ENCODE measurements at regions not wholly inside any gene's neighbourhood (a gene's known extent, or its start where the extent isn't known, plus 50 kb on each side); places are given as distances from the start of the nearest gene placed in this dataset.

DNA sequence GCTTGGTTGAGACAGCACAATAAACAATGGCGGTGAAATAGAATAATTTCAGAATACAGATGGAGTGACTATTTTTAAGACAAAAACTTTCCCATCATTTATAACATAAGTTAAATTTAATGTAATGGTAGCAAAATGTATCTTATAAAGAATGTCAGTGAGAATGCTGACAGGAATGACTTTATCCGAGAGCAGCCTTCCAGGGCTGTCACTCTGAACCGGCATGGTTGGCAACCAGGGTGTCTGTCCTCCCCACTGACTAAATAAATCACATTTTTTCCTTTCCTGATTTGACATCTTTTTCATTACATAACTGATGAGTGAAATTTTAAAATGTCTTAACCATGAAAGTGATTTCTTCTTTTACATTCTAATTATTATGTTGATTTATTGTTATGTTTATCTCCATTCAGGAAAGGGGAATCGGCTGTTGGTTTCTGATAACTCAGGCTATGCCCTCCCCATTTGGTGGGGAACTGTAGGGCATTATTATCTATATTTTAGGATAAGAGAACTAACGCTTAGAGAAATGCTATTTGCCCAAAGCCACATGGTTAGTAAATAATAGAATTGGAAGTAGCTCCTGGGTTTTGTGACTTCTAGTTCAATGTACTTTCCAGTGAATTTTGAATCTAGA lies 109.2 kb upstream of the OGFRL1 start:
- H3K27ac Mint-ChIP-seq (ENCODE audit: unreplicated experiment) = no peak overlapping the region
- no peak overlapping the region for H3K4me3 Mint-ChIP-seq (ENCODE audit: unreplicated experiment)
- H3K36me3 Mint-ChIP-seq (ENCODE audit: unreplicated experiment) = no peaks in the 10 kb centered on the region
- H3K27me3 Mint-ChIP-seq (ENCODE audit: unreplicated experiment) = no peaks in the 10 kb centered on the region
- TF ChIP-seq, protein P1, sequence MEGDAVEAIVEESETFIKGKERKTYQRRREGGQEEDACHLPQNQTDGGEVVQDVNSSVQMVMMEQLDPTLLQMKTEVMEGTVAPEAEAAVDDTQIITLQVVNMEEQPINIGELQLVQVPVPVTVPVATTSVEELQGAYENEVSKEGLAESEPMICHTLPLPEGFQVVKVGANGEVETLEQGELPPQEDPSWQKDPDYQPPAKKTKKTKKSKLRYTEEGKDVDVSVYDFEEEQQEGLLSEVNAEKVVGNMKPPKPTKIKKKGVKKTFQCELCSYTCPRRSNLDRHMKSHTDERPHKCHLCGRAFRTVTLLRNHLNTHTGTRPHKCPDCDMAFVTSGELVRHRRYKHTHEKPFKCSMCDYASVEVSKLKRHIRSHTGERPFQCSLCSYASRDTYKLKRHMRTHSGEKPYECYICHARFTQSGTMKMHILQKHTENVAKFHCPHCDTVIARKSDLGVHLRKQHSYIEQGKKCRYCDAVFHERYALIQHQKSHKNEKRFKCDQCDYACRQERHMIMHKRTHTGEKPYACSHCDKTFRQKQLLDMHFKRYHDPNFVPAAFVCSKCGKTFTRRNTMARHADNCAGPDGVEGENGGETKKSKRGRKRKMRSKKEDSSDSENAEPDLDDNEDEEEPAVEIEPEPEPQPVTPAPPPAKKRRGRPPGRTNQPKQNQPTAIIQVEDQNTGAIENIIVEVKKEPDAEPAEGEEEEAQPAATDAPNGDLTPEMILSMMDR (IDR thresholded peaks at IDR 0.05; ENCODE audit: partially characterized antibody, unreplicated experiment) = no peak
- no peaks in the 10 kb centered on the region for H3K4me1 Mint-ChIP-seq (ENCODE audit: low read depth, unreplicated experiment)
- no peaks in the 10 kb centered on the region for H3K9me3 Mint-ChIP-seq (ENCODE audit: unreplicated experiment)
- no peak for DNase-seq

DNA sequence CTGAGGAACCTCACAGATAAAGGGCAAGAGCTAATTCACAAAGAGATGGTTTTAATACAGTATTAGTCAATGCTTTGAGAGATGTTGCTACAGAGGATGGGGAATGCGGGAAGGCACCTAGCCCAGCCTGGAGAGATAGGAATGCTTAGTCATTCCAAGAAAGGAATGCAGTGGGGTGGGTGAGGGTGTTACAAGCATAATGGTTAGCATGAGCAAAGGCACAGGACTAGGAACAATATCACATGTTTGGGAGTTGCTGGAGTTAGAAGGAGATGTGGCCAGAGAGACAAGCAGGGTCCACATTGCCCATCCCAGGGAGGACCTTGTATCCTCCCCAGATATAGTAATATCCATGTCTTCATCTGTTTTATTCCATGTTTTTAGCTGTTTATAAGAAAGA lies 107.0 kb upstream of the OGFRL1 start:
- Mint-ChIP-seq H3K4me3 (ENCODE audit: unreplicated experiment) (no peak overlapping the region), H3K9me3 (ENCODE audit: unreplicated experiment) (no peaks in the 10 kb centered on the region), H3K27me3 (ENCODE audit: unreplicated experiment) (no peaks in the 10 kb centered on the region), H3K4me1 (ENCODE audit: low read depth, unreplicated experiment) (no peaks in the 10 kb centered on the region), H3K36me3 (ENCODE audit: unreplicated experiment) (no peaks in the 10 kb centered on the region), H3K27ac (ENCODE audit: unreplicated experiment) (no peak overlapping the region)
- TF ChIP-seq, protein P1 (IDR thresholded peaks at IDR 0.05; ENCODE audit: partially characterized antibody, unreplicated experiment) = no peak
- no peak for DNase-seq

DNA sequence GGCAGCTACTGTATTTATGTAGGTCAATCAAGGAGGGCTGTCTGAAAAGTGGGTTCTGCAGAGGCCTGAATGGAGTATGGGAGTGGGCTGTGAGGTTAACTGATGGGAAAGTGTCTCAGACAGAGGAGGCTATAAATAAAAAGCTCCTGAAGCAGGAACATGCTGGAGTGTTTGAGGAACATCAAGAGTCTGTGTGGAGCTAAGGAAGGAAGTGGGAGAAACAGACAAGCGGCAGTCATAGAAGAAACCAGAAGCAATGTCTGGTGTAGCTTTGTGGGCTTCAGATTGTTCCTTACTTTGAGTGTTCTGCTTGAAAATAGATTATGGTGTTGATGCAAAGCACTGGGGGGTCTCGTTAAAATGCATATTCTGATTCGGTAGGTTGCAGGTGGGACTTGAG lies 101.5 kb upstream of the OGFRL1 start:
- Mint-ChIP-seq H3K4me3 (ENCODE audit: unreplicated experiment) (no peak overlapping the region), H3K27ac (ENCODE audit: unreplicated experiment) (no peak overlapping the region), H3K36me3 (ENCODE audit: unreplicated experiment) (no peaks in the 10 kb centered on the region), H3K4me1 (ENCODE audit: low read depth, unreplicated experiment) (no peaks in the 10 kb centered on the region), H3K27me3 (ENCODE audit: unreplicated experiment) (no peaks in the 10 kb centered on the region), H3K9me3 (ENCODE audit: unreplicated experiment) (no peaks in the 10 kb centered on the region)
- TF ChIP-seq, protein P1 (IDR thresholded peaks at IDR 0.05; ENCODE audit: partially characterized antibody, unreplicated experiment) = no peak
- no peak for DNase-seq

DNA sequence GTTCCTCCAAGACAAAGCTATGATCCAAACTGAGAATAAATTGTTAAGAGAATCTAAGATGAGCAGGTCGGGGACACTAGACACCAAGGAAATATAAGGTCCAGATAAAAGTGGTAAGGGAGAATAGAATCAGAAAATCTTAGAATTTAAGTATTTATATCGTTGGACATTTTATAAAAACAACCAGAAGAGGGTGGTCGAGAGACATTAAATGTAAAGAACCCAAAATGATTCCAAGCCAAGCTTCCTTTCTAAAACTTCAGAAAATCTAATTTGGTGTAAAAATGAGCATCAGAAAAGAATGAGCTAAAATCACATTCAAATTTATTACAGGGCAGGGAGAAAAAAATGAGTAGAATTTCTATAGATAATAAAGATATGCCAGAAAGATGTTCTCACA lies 97.8 kb upstream of the OGFRL1 start:
- DNase-seq = no peak

DNA sequence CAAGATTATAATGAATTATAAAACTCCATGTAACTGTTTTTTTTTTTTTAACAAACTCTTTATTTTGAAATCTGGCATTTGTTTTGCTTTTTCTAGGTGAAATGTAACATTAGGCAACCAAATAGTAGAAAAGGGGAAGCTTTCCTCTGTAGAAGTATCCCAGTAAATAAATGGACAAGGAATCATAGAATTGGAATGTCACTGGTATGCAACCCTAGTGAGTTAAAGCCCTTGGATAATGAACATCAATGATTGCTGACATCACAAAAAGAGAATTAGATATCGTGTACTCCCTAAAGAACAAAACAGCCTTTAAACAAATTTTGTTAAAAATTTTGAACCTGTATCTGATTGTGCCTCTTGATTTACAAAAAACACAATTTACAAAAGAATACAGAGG lies 93.9 kb upstream of the OGFRL1 start:
- Mint-ChIP-seq H3K4me3 (ENCODE audit: unreplicated experiment) (no peak overlapping the region), H3K27ac (ENCODE audit: unreplicated experiment) (no peak overlapping the region), H3K27me3 (ENCODE audit: unreplicated experiment) (no peaks in the 10 kb centered on the region), H3K4me1 (ENCODE audit: low read depth, unreplicated experiment) (no peaks in the 10 kb centered on the region), H3K9me3 (ENCODE audit: unreplicated experiment) (no peaks in the 10 kb centered on the region), H3K36me3 (ENCODE audit: unreplicated experiment) (no peaks in the 10 kb centered on the region)
- TF ChIP-seq, protein P1 (IDR thresholded peaks at IDR 0.05; ENCODE audit: partially characterized antibody, unreplicated experiment) = no peak
- DNase-seq = no peak

More for the DNA sequence above, 97.8 kb upstream of the OGFRL1 start:
- Mint-ChIP-seq H3K36me3 (ENCODE audit: unreplicated experiment) (no peaks in the 10 kb centered on the region), H3K4me3 (ENCODE audit: unreplicated experiment) (no peak overlapping the region), H3K27ac (ENCODE audit: unreplicated experiment) (no peak overlapping the region), H3K27me3 (ENCODE audit: unreplicated experiment) (no peaks in the 10 kb centered on the region), H3K4me1 (ENCODE audit: low read depth, unreplicated experiment) (no peaks in the 10 kb centered on the region), H3K9me3 (ENCODE audit: unreplicated experiment) (no peaks in the 10 kb centered on the region)
- TF ChIP-seq, protein P1 (IDR thresholded peaks at IDR 0.05; ENCODE audit: partially characterized antibody, unreplicated experiment) = peak; percentile 11

Data from glutamatergic neuron (in vitro differentiated cells).